ENCODE measurements at regions not wholly inside any gene's neighbourhood (a gene's known extent, or its start where the extent isn't known, plus 50 kb on each side); places are given as distances from the start of the nearest gene placed in this dataset.
"Not testable (repeated sequence)": the region's sequence is repeated elsewhere in the genome, so short reads cannot be mapped to it uniquely, and the experiment has no call there.

GRCh38 chr20:30900080-30900719, 357.3 kb upstream of the DEFB115 start:
- not testable (repeated sequence) for TF ChIP-seq CTCF (IDR thresholded peaks at IDR 0.05; ENCODE audit: low read depth, low read length, missing input control); SP1 (IDR thresholded peaks at IDR 0.05)

All from liver (tissue), 3 donors.